Epithelial cell of proximal tubule (primary cell): ENCODE measurements at regions not wholly inside any gene's neighbourhood (a gene's known extent, or its start where the extent isn't known, plus 50 kb on each side); places are given as distances from the start of the nearest gene placed in this dataset.

Source experiments
- DNase-seq: peaks from one replicate; pipeline ENCODE4 v3.0.0-alpha.2; 2011; ENCODE audit warnings: low read depth
- H3K4me3 ChIP-seq: 2 replicates; pipeline ENCODE4 v1.5.1; 2011; ENCODE audit warnings: low read depth, mild to moderate bottlenecking, low read length
- TF ChIP-seq, protein P1 (sequence below): conservative IDR thresholded peaks from 2 replicates; pipeline ENCODE4 v1.5.1; 2012; ENCODE audit warnings: low read depth, mild to moderate bottlenecking, low read length

DNA sequence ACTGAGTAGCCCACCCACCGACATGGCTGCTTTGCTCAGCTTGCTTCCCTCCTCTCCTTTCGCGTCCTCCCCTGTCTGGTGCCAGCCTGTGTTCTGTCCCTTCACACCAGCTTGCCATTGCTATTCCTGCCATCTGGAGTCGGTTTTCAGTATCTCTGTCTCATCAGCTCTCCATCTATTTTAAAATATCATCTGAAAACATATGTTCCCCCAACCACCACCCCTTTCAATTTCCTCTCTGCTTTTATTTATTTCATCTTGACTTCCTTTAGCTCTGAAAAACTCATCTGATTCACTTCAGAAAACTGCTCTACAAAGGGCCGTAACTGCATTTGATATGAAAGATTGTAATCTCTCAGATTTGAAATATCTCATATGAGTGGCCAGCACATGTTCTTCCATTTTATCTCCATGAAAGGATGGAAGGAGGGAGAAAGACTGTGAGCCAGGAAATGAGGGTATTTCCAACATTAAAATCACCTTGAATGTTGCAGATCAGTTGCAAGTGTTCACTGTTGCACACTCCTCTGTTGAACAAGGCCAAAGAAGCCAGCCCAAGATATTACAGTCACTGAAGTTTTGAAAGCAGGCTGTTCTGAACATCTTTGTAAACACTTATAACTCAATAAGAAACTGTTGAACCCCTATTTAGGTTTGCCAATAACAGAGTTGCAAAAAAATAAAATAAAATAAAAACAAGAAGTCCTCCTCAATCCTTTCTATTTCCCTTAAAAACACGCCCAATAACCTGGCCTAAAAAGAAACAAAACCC, 202.4 kb upstream of the NEBL start:
- TF ChIP-seq, protein P1, sequence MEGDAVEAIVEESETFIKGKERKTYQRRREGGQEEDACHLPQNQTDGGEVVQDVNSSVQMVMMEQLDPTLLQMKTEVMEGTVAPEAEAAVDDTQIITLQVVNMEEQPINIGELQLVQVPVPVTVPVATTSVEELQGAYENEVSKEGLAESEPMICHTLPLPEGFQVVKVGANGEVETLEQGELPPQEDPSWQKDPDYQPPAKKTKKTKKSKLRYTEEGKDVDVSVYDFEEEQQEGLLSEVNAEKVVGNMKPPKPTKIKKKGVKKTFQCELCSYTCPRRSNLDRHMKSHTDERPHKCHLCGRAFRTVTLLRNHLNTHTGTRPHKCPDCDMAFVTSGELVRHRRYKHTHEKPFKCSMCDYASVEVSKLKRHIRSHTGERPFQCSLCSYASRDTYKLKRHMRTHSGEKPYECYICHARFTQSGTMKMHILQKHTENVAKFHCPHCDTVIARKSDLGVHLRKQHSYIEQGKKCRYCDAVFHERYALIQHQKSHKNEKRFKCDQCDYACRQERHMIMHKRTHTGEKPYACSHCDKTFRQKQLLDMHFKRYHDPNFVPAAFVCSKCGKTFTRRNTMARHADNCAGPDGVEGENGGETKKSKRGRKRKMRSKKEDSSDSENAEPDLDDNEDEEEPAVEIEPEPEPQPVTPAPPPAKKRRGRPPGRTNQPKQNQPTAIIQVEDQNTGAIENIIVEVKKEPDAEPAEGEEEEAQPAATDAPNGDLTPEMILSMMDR: no peak
- H3K4me3 ChIP-seq: no peak overlapping the region
- DNase-seq: no peak

DNA sequence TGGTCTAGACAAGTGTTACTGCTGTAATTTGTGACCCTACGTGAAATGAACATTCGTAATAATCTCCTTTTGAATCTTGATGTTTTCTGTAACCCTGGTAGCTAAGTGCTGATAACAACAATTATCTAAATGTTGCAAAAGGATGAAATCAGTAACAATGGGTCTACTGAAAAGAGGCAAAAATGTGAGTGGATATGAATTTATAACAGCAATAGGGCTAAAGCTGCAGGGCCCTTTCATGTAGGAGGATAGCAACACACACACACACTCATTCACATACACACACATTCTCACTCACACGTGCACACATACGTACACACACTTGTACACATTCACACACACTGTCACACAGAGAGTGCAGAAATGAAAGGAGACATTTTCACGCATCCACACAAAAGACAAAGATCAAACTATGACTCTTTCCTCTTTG, 200.8 kb upstream of the NEBL start:
- DNase-seq: no peak
- TF ChIP-seq, protein P1: no peak
- H3K4me3 ChIP-seq: no peak overlapping the region

DNA sequence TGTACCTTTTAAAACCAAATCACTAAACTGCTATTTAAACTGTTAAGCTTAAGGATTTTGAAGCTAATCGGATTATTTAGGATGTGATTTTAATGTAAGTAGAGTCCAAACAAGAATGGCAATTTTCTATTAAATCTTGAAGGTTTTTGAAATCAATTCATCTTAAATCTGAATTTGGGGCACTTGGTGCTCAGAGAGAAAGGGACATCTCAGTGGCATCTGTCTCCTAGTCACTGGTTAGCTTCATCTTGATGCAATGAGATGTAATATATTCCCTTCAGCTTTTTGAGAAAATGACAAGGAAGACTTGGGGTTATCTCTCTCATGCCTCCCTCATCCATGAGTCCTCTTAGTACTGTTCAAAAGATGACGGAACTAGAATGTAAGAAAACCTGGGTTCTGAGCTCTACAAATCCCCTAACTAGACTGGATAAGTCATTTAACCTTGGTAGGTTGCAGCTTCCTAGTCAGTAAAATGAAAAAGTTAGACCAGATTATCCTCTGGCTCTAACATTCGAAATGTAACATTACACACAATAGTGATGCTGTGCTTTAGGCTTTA, 198.5 kb upstream of the NEBL start:
- TF ChIP-seq, protein P1: no peak
- no peak overlapping the region for H3K4me3 ChIP-seq
- DNase-seq: no peak

DNA sequence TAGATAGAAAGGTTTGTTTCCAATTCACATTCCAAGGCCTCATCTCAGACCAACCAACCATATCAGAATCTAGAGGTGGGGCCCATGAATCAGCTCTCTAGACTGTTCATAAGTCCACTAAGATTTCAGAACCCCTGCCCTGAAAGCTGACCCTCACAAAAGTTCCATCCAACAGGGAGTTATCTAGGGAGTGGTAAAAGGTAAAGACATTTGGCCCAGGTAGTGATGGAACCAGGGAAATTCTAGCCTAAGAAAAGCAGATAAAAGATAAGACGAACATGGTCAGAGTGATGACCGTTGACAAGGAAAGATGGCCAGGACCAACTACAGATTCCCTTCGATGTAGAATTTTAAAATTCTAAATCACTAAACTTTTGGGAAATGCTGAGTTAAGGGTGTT, 198.0 kb upstream of the NEBL start:
- DNase-seq: no peak
- TF ChIP-seq, protein P1: no peak
- H3K4me3 ChIP-seq: no peak overlapping the region

DNA sequence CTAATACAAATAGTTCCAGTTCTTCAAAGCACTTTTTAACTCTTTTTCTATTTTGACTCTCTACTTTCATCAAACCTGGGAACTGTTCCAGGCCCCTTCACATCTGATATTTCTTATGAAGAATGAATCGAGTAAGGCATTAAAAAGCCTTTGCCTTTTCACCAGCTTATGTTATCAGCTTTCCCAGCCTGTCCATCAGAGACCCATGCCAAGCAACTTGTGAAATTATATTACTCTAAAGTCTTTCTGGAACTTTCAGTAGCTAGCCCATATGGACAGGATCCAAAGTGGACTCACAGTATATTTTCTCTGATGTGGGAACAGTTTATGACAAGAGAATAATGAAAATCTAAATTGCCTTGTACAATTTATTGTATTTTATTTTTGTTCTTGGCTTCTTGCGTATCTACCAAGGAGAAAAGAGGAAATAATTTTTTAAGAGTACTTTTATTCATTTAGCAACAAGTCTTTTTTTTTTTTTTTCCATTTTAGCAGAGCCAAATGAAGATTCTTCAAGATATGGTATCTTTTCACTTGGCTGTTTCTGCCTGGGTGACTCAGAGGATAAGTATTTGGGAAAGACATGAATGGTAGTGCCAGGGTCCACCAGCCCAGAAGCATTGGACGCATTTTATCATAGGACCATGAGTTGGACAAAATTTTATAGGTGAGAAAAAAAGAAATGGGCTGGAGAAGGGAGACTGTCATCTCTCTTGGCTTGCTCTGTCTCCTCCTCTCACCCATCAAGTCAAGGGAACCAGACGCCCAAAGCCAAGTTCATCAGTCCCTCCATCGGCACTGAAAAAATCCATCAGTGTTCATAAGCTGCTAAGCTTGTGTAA, 195.8 kb upstream of the NEBL start:
- no peak for DNase-seq
- H3K4me3 ChIP-seq: no peak overlapping the region
- TF ChIP-seq, protein P1: no peak

DNA sequence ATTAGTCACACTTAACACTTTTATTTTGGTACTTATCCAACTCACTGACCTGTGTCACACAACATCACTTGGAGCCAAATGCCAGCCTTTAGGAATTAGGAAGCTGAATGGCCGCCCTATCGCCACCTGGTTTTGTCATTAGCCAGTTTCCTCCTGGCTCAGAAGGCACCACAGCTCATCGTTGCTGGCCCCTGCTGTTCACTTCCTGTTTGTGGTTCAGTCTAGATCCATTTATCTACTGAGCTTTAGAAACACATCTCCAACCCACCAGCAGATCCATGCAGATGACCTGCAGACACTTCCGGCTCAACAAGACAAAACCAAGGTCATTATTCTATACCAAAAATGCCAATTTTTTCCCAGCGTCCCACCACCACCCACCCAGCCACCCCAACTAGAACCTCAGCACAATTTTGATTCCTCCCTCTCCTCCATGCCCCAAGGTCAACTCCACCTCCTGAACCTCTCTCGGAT, 193.5 kb upstream of the NEBL start:
- DNase-seq: no peak
- TF ChIP-seq, protein P1: no peak
- H3K4me3 ChIP-seq: no peak overlapping the region
